ENCODE measurements at regions not wholly inside any gene's neighbourhood (a gene's known extent, or its start where the extent isn't known, plus 50 kb on each side); places are given as distances from the start of the nearest gene placed in this dataset.

DNA sequence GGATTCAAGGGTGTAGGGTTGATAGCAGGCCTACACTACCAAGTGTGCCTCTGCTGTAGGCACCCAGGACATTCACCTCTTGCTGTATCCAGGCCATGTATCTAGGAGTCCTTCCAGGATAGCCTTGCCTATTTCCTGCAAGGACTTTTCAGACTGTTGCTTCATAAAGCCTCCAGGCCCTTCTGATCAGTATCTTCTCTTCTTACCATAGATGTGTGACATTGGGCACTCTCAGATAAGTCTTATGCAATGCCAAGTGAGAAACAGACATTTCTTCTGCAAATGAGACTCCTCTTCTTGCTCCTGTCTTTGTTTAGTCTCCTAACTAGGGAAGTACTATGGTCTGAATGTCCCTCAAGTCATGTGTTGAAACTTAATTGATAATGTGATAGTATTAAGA, 386.8 kb downstream of the ANKRD50 start:
- TF ChIP-seq, protein P1, sequence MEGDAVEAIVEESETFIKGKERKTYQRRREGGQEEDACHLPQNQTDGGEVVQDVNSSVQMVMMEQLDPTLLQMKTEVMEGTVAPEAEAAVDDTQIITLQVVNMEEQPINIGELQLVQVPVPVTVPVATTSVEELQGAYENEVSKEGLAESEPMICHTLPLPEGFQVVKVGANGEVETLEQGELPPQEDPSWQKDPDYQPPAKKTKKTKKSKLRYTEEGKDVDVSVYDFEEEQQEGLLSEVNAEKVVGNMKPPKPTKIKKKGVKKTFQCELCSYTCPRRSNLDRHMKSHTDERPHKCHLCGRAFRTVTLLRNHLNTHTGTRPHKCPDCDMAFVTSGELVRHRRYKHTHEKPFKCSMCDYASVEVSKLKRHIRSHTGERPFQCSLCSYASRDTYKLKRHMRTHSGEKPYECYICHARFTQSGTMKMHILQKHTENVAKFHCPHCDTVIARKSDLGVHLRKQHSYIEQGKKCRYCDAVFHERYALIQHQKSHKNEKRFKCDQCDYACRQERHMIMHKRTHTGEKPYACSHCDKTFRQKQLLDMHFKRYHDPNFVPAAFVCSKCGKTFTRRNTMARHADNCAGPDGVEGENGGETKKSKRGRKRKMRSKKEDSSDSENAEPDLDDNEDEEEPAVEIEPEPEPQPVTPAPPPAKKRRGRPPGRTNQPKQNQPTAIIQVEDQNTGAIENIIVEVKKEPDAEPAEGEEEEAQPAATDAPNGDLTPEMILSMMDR (IDR thresholded peaks at IDR 0.05): no peak
- TF ChIP-seq POLR2A (IDR thresholded peaks at IDR 0.05): no peak

Measured in esophagus squamous epithelium (tissue), 4 donors.